CD4-positive, alpha-beta T cell (primary cell): ENCODE measurements at regions not wholly inside any gene's neighbourhood (a gene's known extent, or its start where the extent isn't known, plus 50 kb on each side); places are given as distances from the start of the nearest gene placed in this dataset.

ENCODE experiments used
- ATAC-seq: fragments of 200-7000 bp; cut with Tn5 transposase; one replicate; pipeline ENCODE4 v1.10.0; 2022; ENCODE audit warnings: mild to moderate bottlenecking; ENCODE audit not compliant: poor library complexity
- CTCF ChIA-PET: fragments of 350-600 bp; sonication (Branson Sonifier 250); formaldehyde crosslinking; loops from one replicate; lab custom pipeline; 2021; ENCODE audit warnings: antibody characterized with exemption, inconsistent platforms; lab: Charles Lee
- POLR2A ChIA-PET: fragments of 350-600 bp; sonication (Branson Sonifier 250); formaldehyde crosslinking; loops from one replicate; lab custom pipeline; 2021; ENCODE audit warnings: antibody characterized with exemption, inconsistent platforms; lab: Charles Lee
- DNase-seq, 14 experiments: peaks; one replicate each; pipeline ENCODE4 v3.0.0-alpha.2; 2013 to 2020; ENCODE audit warnings: mixed read lengths in 2 of 14
- H3K27ac ChIP-seq, 2 donors: one replicate each; pipeline versions ENCODE4 v1.5.1 to v1.7.0; 2013; ENCODE audit warnings: low read length in 2 of 2, low read depth in 1 of 2, mild to moderate bottlenecking in 1 of 2
- H3K27me3 ChIP-seq, 2 experiments: 1 replicate in 1 of 2; 2 replicates in 1 of 2; pipeline versions ENCODE4 v1.6.1 to v1.7.0; 2013; ENCODE audit warnings: low read length in 2 of 2, control low read depth in 1 of 2, mild to moderate bottlenecking in 1 of 2, moderate library complexity in 1 of 2; ENCODE audit not compliant: insufficient read depth in 2 of 2, control insufficient read depth in 1 of 2
- H3K36me3 ChIP-seq: one replicate; pipeline ENCODE4 v1.6.1; 2013; ENCODE audit warnings: low read length, control low read depth; ENCODE audit not compliant: insufficient read depth
- H3K4me1 ChIP-seq: one replicate; pipeline ENCODE4 v1.6.1; 2013; ENCODE audit warnings: low read length, control low read depth; ENCODE audit not compliant: insufficient read depth
- H3K4me3 ChIP-seq: one replicate; pipeline ENCODE4 v1.5.1; 2013; ENCODE audit warnings: mild to moderate bottlenecking, low read length, moderate library complexity
- H3K9me3 ChIP-seq, 2 experiments: 1 replicate in 1 of 2; 2 replicates in 1 of 2; pipeline versions ENCODE4 v1.6.1 to v1.7.0; 2013; ENCODE audit warnings: low read length in 2 of 2, mild to moderate bottlenecking in 2 of 2, control low read depth in 1 of 2, moderate library complexity in 1 of 2; ENCODE audit not compliant: control insufficient read depth in 1 of 2, insufficient read depth in 1 of 2
- H3K27ac Mint-ChIP-seq: one replicate; pipeline ENCODE4 v1.8.0; 2020; ENCODE audit warnings: mixed read lengths
- H3K27me3 Mint-ChIP-seq: one replicate; pipeline ENCODE4 v1.8.0; 2021; ENCODE audit warnings: mixed read lengths
- H3K36me3 Mint-ChIP-seq: one replicate; pipeline ENCODE4 v1.8.0; 2021; ENCODE audit warnings: low read depth, mixed read lengths
- H3K4me1 Mint-ChIP-seq: one replicate; pipeline ENCODE4 v1.8.0; 2021; ENCODE audit warnings: low read depth, mixed read lengths
- H3K4me3 Mint-ChIP-seq: one replicate; pipeline ENCODE4 v1.8.0; 2020; ENCODE audit warnings: mild to moderate bottlenecking, mixed read lengths
- H3K9me3 Mint-ChIP-seq: one replicate; pipeline ENCODE4 v1.8.0; 2020; ENCODE audit warnings: mixed read lengths
- intact Hi-C, 2 experiments: fragments of 100-400 bp; cut with DNase I in 1 of 2; cut with micrococcal nuclease in 1 of 2; formaldehyde crosslinking; loops; one replicate each; pipeline versions ENCODE4 v1.15.1 to v1.9.0; 2023 to 2025; cut with DNase I, micrococcal nuclease
- TF ChIP-seq, protein P1 (sequence below): fragments of 200-600 bp; IDR thresholded peaks from one replicate; pipeline ENCODE4 v1.8.0; 2022; ENCODE audit warnings: antibody characterized with exemption, mild to moderate bottlenecking

DNA sequence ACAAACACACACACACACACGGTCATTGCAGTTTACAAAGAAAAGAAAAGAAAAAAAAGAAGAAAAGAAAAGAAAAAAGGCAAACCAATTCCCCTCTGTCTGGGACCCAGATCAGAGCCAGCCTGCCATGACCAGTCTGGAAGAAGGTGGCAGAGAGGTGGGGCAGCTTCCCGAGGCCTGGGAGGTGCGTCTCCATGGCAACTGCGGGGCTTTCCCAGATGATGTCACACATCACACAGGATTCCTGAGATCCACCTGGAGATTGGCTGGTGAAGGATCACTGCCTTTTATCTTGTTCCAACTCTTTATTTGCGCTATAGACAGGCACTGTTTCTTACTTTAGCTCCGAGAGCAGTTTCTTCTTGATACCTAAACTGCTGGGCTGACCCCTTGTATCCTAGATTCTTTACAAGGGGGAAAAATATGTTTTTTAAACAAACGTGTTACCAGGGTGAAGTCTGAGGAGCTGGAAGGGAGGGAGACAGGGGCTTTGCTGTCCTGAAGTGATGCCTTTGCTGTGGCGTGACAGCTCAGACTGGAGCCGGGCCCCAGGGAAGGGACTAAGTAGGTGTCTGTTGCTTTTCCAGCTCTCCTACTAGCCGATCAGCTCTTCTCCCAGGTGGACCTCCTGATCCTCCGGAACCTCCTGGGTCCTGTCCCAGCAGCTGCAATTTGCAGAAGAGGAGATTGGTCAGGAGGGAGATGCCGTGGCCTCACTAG is 298.5 kb downstream of the KLF6 start:
- Histone ChIP-seq H3K4me1 (peaks cover 22% of the 10 kb centered on the region), H3K27ac (no peak overlapping the region), H3K9me3 (no peaks in the 10 kb centered on the region), H3K4me3 (no peak overlapping the region), H3K36me3 (no peaks in the 10 kb centered on the region), H3K27me3 (no peaks in the 10 kb centered on the region)
- intact Hi-C loops: no loop called here
- ChIA-PET CTCF (no interaction called here), POLR2A (no interaction called here)
- DNase-seq (no peak), ATAC-seq (no peak)
- Mint-ChIP-seq H3K36me3 (no peaks in the 10 kb centered on the region), H3K27ac (no peak overlapping the region), H3K4me1 (peaks cover 16% of the 10 kb centered on the region), H3K9me3 (peaks cover 6% of the 10 kb centered on the region), H3K27me3 (no peaks in the 10 kb centered on the region), H3K4me3 (no peak overlapping the region)
- TF ChIP-seq, protein P1, sequence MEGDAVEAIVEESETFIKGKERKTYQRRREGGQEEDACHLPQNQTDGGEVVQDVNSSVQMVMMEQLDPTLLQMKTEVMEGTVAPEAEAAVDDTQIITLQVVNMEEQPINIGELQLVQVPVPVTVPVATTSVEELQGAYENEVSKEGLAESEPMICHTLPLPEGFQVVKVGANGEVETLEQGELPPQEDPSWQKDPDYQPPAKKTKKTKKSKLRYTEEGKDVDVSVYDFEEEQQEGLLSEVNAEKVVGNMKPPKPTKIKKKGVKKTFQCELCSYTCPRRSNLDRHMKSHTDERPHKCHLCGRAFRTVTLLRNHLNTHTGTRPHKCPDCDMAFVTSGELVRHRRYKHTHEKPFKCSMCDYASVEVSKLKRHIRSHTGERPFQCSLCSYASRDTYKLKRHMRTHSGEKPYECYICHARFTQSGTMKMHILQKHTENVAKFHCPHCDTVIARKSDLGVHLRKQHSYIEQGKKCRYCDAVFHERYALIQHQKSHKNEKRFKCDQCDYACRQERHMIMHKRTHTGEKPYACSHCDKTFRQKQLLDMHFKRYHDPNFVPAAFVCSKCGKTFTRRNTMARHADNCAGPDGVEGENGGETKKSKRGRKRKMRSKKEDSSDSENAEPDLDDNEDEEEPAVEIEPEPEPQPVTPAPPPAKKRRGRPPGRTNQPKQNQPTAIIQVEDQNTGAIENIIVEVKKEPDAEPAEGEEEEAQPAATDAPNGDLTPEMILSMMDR: no peak

DNA sequence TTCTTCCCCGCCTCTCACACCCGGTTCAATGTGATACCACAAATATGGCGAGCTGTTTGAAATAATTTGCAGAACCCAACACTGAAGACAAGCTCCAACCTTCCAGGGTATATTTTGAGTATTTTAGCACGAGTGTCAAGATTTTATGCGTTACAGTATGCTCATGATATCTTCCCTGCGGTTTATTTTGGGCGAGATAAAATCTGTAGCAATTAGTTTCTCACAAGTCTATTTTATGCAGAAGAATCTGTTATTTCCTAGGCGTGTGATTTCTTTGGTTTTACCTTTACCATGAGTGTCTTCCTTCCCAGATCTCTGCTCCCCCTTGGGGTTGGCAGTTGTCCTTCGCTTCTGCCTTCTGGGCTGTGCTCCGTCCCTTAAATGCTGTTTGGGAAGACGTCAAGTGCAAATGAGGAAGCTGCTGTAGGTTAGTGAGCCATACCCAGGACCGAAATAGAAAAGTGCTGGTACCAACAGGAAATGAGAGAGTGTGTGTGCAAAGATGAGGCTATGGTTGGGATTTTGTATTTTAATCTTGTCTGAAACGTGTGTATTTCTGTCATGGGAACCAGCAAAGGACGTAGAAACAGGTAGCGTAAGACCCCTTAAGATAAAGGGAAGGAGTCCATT is 299.8 kb downstream of the KLF6 start:
- H3K36me3 Mint-ChIP-seq: no peaks in the 10 kb centered on the region
- intact Hi-C loops: no loop called here
- H3K27me3 Mint-ChIP-seq: no peaks in the 10 kb centered on the region
- ATAC-seq (no peak), DNase-seq (peak in 3 of 14 experiments; percentile 25 to 50 (median 45))
- Histone ChIP-seq H3K9me3 (no peaks in the 10 kb centered on the region), H3K4me1 (peaks cover 22% of the 10 kb centered on the region), H3K27me3 (no peaks in the 10 kb centered on the region), H3K27ac (no peak overlapping the region), H3K4me3 (no peak overlapping the region), H3K36me3 (no peaks in the 10 kb centered on the region)
- peak overlapping the region; percentile 32 for H3K4me3 Mint-ChIP-seq
- peaks cover 6% of the 10 kb centered on the region for H3K9me3 Mint-ChIP-seq
- CTCF ChIA-PET: no interaction called here
- no peak overlapping the region for H3K27ac Mint-ChIP-seq
- peaks cover 16% of the 10 kb centered on the region for H3K4me1 Mint-ChIP-seq
- TF ChIP-seq, protein P1: no peak
- POLR2A ChIA-PET: no interaction called here

DNA sequence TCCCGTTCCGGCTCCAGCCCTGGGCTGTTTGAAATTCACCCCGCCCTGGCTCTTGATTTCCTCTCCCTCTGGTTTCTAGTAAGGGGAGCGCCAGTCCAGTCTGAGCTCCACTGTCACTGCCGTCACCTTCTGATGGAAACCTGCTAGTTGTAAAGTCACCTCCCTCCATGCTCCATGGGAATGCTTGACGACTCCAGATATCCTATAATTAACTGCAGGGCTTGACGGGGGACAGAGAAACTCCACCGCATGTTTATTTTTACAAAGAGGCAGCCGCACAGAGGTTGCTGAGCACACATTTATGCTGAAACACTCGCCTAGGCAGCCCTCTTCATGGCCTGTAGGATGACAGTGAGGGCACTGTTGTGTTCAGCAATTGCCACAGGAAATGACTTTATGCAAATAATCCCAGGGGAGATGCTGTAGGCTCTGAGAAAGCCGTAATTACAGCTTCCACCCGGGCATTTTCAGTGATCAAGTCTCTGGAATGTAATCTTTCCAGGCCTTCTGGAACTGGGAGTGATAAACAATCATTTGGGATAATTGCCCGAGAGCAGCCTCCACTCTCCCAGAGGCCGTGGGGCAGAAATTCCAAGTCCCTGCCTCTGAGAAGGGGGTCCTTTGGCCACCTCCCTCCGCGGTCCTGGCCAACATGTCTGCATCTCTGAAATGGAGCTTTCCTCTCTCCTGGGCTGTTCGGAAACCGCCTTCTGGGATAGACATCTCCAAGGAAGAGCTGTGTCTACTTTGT is 300.5 kb downstream of the KLF6 start:
- no peaks in the 10 kb centered on the region for H3K36me3 Mint-ChIP-seq
- H3K27me3 ChIP-seq: no peaks in the 10 kb centered on the region
- no peak overlapping the region for H3K27ac ChIP-seq
- H3K4me1 ChIP-seq: peaks cover 22% of the 10 kb centered on the region
- peaks cover 4% of the 10 kb centered on the region for H3K9me3 Mint-ChIP-seq
- H3K27ac Mint-ChIP-seq: no peak overlapping the region
- H3K4me1 Mint-ChIP-seq: peaks cover 16% of the 10 kb centered on the region
- H3K36me3 ChIP-seq: no peaks in the 10 kb centered on the region
- no peaks in the 10 kb centered on the region for H3K9me3 ChIP-seq
- POLR2A ChIA-PET: no interaction called here
- peak overlapping the region; percentile 32 for H3K4me3 Mint-ChIP-seq
- H3K4me3 ChIP-seq: no peak overlapping the region
- ATAC-seq (no peak), DNase-seq (no peak)
- intact Hi-C loops: no loop called here
- TF ChIP-seq, protein P1: no peak
- H3K27me3 Mint-ChIP-seq: no peaks in the 10 kb centered on the region
- CTCF ChIA-PET: no interaction called here
